ENCODE measurements at regions not wholly inside any gene's neighbourhood (a gene's known extent, or its start where the extent isn't known, plus 50 kb on each side); places are given as distances from the start of the nearest gene placed in this dataset.

- TF ChIP-seq CTCF (conservative IDR thresholded peaks at IDR 0.05) (no peak), ZFX (IDR thresholded peaks at IDR 0.05) (no peak)
Measured at GRCh38 chr3:112721231-112721630, 80.3 kb upstream of the CCDC80 start.

Measured in C4-2B (cell line).